B cell (primary cell): ENCODE measurements at regions not wholly inside any gene's neighbourhood (a gene's known extent, or its start where the extent isn't known, plus 50 kb on each side); places are given as distances from the start of the nearest gene placed in this dataset.

Source experiments
- ATAC-seq: fragments of 200-7000 bp; cut with Tn5 transposase; one replicate; pipeline ENCODE4 v1.10.0; 2021; ENCODE audit warnings: low read depth, mild to moderate bottlenecking, moderate number of reproducible peaks, moderate library complexity
- CTCF ChIA-PET: fragments of 350-600 bp; sonication (Branson Sonifier 250); formaldehyde crosslinking; loops from one replicate; lab custom pipeline; 2021; ENCODE audit warnings: antibody characterized with exemption, inconsistent platforms; lab: Charles Lee
- POLR2A ChIA-PET: fragments of 350-600 bp; sonication (Branson Sonifier 250); formaldehyde crosslinking; loops from one replicate; lab custom pipeline; 2021; ENCODE audit warnings: antibody characterized with exemption; lab: Charles Lee
- DNase-seq: peaks from one replicate; pipeline ENCODE4 v3.0.0; 2013
- H2AFZ ChIP-seq: 2 replicates; pipeline ENCODE4 v1.6.1; 2012; ENCODE audit warnings: mild to moderate bottlenecking, low read depth, low read length; ENCODE audit not compliant: insufficient read depth, poor library complexity, severe bottlenecking
- H3K27ac ChIP-seq, 2 donors: 1 replicate in 1 of 2; 2 replicates in 1 of 2; pipeline ENCODE4 v1.5.1; 2012 to 2013; ENCODE audit warnings: low read length in 2 of 2, mild to moderate bottlenecking in 2 of 2, moderate library complexity in 1 of 2
- H3K27me3 ChIP-seq, 4 experiments: fragments of 200-600 bp in 1 of 4; sonication (generic) in 1 of 4; replicated peaks in 1 of 4; 1 replicate in 2 of 4; 2 replicates in 2 of 4; pipeline versions ENCODE4 v1.6.1 to v1.7.0; 2013 to 2016; ENCODE audit warnings: low read length in 3 of 4, mild to moderate bottlenecking in 2 of 4, mixed read lengths in 1 of 4, moderate library complexity in 1 of 4; ENCODE audit not compliant: insufficient read depth in 4 of 4, control insufficient read depth in 3 of 4; ENCODE audit errors: control extremely low read depth in 1 of 4
- H3K36me3 ChIP-seq, 2 experiments: replicated peaks in 1 of 2; 1 replicate in 1 of 2; 2 replicates in 1 of 2; pipeline versions ENCODE4 v1.6.1 to v1.7.1; 2013; ENCODE audit warnings: low read length in 1 of 2; ENCODE audit not compliant: insufficient read depth in 2 of 2, control insufficient read depth in 1 of 2; ENCODE audit errors: control extremely low read depth in 1 of 2, extremely low read depth in 1 of 2
- H3K4me1 ChIP-seq, 2 donors: fragments of 200-600 bp in 1 of 2; sonication (generic) in 1 of 2; 1 replicate in 1 of 2; 2 replicates in 1 of 2; pipeline versions ENCODE4 v1.5.1 to v1.6.1; 2013 to 2017; ENCODE audit warnings: low read length in 2 of 2; ENCODE audit not compliant: control insufficient read depth in 2 of 2, insufficient read depth in 2 of 2
- H3K4me2 ChIP-seq: replicated peaks from 2 replicates; pipeline ENCODE3; 2012; ENCODE audit warnings: mild to moderate bottlenecking, low read depth, low read length; ENCODE audit not compliant: poor library complexity, severe bottlenecking
- H3K4me3 ChIP-seq, 5 experiments: fragments of 200-600 bp in 1 of 5; sonication (generic) in 1 of 5; 1 replicate in 3 of 5; 2 replicates in 2 of 5; pipeline versions ENCODE4 v1.5.1 to v1.7.0; 2011 to 2016; ENCODE audit warnings: low read length in 4 of 5, mild to moderate bottlenecking in 4 of 5, low read depth in 2 of 5, control low read depth in 1 of 5, moderate library complexity in 1 of 5; ENCODE audit not compliant: insufficient read depth in 1 of 5; ENCODE audit errors: control extremely low read depth in 1 of 5, extremely low read depth in 1 of 5
- H3K79me2 ChIP-seq: fragments of 200-600 bp; sonication (generic); one replicate; pipeline ENCODE4 v1.6.0; 2016; ENCODE audit warnings: low read length; ENCODE audit not compliant: control insufficient read depth, insufficient read depth
- H3K9ac ChIP-seq: fragments of 200-600 bp; sonication (generic); 2 replicates; pipeline ENCODE4 v1.6.1; 2017; ENCODE audit warnings: mild to moderate bottlenecking, low read length, moderate library complexity
- H3K9me3 ChIP-seq, 3 donors: one replicate each; pipeline versions ENCODE4 v1.6.1 to v1.7.1; 2013; ENCODE audit warnings: low read length in 2 of 3; ENCODE audit not compliant: control insufficient read depth in 2 of 3, insufficient read depth in 1 of 3; ENCODE audit errors: control extremely low read depth in 1 of 3
- H4K20me1 ChIP-seq: 2 replicates; pipeline ENCODE4 v1.6.0; 2012; ENCODE audit warnings: mild to moderate bottlenecking, low read length; ENCODE audit not compliant: insufficient read depth, control insufficient read depth, poor library complexity, severe bottlenecking
- H3K27ac Mint-ChIP-seq: one replicate; pipeline ENCODE4 v1.8.0; 2021; ENCODE audit warnings: mixed read lengths
- H3K27me3 Mint-ChIP-seq: one replicate; pipeline ENCODE4 v1.8.0; 2021; ENCODE audit warnings: mixed read lengths
- H3K4me1 Mint-ChIP-seq: one replicate; pipeline ENCODE4 v1.8.0; 2021; ENCODE audit warnings: mixed read lengths
- H3K4me3 Mint-ChIP-seq: one replicate; pipeline ENCODE4 v1.8.0; 2021; ENCODE audit warnings: mixed read lengths
- H3K9me3 Mint-ChIP-seq: one replicate; pipeline ENCODE4 v1.8.0; 2022; ENCODE audit warnings: mixed read lengths; ENCODE audit not compliant: insufficient read depth
- EZH2 ChIP-seq: IDR thresholded peaks from 2 replicates; pipeline ENCODE4 v1.6.1; 2012; ENCODE audit warnings: borderline replicate concordance, low read depth, mild to moderate bottlenecking, moderate library complexity, low read length; ENCODE audit not compliant: insufficient read depth, poor library complexity, severe bottlenecking
- WGBS: methylation state at CpG from one replicate; pipeline ENCODE4 v1.1.5; 2013; ENCODE audit warnings: missing lambda C conversion rate; ENCODE audit not compliant: insufficient coverage; 5-methylcytosine and 5-hydroxymethylcytosine counted together
- intact Hi-C: fragments of 100-400 bp; cut with micrococcal nuclease; formaldehyde crosslinking; loops from one replicate; pipeline ENCODE4 v1.10.0; 2022
- TF ChIP-seq, protein P1 (sequence below): fragments of 200-600 bp; IDR thresholded peaks from one replicate; pipeline ENCODE4 v1.8.0; 2022; ENCODE audit warnings: antibody characterized with exemption, mild to moderate bottlenecking

DNA sequence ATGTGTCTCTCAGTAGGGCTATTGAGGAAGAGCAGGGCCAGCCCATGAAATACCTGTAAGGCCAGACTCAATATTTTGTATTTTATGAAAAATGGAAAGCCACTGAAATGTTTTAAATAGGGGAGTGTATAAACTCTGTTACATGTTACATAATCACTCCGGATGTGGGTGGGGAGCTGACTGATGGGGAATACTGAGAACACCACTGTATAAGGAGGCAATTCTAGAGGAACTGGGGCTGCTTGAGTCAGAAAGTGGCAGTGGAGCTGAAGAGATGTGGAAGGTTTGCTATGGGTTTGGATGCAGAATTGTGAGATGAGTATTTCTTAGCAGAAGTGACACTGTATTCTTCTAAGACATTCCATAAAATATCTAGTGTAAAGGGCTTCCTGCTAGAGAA is 647.8 kb upstream of the LCORL start:
- H3K36me3 ChIP-seq = no peaks in the 10 kb centered on the region
- ATAC-seq (no peak), DNase-seq (no peak)
- no peaks in the 10 kb centered on the region for H3K9me3 ChIP-seq
- intact Hi-C loops = no loop called here
- Mint-ChIP-seq H3K9me3 (no peaks in the 10 kb centered on the region), H3K4me1 (no peaks in the 10 kb centered on the region), H3K4me3 (no peak overlapping the region), H3K27ac (no peak overlapping the region), H3K27me3 (no peaks in the 10 kb centered on the region)
- H3K4me1 ChIP-seq = no peaks in the 10 kb centered on the region
- POLR2A ChIA-PET = no interaction called here
- H2AFZ ChIP-seq = no peak overlapping the region
- CTCF ChIA-PET = no interaction called here
- no peak overlapping the region for H3K4me2 ChIP-seq
- TF ChIP-seq, protein P1, sequence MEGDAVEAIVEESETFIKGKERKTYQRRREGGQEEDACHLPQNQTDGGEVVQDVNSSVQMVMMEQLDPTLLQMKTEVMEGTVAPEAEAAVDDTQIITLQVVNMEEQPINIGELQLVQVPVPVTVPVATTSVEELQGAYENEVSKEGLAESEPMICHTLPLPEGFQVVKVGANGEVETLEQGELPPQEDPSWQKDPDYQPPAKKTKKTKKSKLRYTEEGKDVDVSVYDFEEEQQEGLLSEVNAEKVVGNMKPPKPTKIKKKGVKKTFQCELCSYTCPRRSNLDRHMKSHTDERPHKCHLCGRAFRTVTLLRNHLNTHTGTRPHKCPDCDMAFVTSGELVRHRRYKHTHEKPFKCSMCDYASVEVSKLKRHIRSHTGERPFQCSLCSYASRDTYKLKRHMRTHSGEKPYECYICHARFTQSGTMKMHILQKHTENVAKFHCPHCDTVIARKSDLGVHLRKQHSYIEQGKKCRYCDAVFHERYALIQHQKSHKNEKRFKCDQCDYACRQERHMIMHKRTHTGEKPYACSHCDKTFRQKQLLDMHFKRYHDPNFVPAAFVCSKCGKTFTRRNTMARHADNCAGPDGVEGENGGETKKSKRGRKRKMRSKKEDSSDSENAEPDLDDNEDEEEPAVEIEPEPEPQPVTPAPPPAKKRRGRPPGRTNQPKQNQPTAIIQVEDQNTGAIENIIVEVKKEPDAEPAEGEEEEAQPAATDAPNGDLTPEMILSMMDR = no peak
- TF ChIP-seq EZH2 = no peak
- H4K20me1 ChIP-seq = no peaks in the 10 kb centered on the region
- no peak overlapping the region for H3K4me3 ChIP-seq
- no peak overlapping the region for H3K27ac ChIP-seq
- no peaks in the 10 kb centered on the region for H3K27me3 ChIP-seq
- WGBS = no CpG with 5 or more reads among the region's 1 CpG
- no peaks in the 10 kb centered on the region for H3K79me2 ChIP-seq
- no peak overlapping the region for H3K9ac ChIP-seq

DNA sequence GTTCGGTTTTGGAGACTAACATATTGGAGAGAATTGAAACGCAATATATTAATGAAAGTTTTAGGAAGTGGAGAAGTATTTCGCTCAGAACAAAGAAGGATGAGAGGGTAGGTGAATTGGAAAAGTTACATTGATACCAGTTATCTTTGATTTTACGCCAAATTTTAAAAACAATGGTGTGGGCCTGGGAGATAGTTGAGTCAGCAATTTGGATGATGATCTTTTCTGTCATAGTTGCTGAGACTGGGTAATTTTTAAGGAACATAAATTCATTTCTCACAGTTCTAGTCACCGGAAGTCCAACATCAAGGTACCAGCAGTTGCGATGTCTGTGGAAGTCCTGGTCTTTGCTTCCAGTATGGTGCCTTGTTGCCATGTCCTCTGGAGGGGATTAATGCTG is 644.8 kb upstream of the LCORL start:
- no peak for TF ChIP-seq EZH2
- TF ChIP-seq, protein P1 = no peak
- 79% methylated on average over 3 of the region's 6 CpGs for WGBS
- Histone ChIP-seq H3K9me3 (no peaks in the 10 kb centered on the region), H3K4me1 (no peaks in the 10 kb centered on the region), H3K27me3 (no peaks in the 10 kb centered on the region), H2AFZ (no peak overlapping the region), H4K20me1 (no peaks in the 10 kb centered on the region), H3K4me2 (no peak overlapping the region), H3K36me3 (no peaks in the 10 kb centered on the region), H3K9ac (no peak overlapping the region), H3K4me3 (no peak overlapping the region), H3K27ac (no peak overlapping the region), H3K79me2 (no peaks in the 10 kb centered on the region)
- Mint-ChIP-seq H3K27me3 (no peaks in the 10 kb centered on the region), H3K4me3 (no peak overlapping the region), H3K9me3 (no peaks in the 10 kb centered on the region), H3K27ac (no peak overlapping the region), H3K4me1 (no peaks in the 10 kb centered on the region)
- no peak for ATAC-seq
- intact Hi-C loops = no loop called here
- ChIA-PET CTCF (no interaction called here), POLR2A (no interaction called here)
- no peak for DNase-seq
